ENCODE measurements at regions not wholly inside any gene's neighbourhood (a gene's known extent, or its start where the extent isn't known, plus 50 kb on each side); places are given as distances from the start of the nearest gene placed in this dataset.

DNA sequence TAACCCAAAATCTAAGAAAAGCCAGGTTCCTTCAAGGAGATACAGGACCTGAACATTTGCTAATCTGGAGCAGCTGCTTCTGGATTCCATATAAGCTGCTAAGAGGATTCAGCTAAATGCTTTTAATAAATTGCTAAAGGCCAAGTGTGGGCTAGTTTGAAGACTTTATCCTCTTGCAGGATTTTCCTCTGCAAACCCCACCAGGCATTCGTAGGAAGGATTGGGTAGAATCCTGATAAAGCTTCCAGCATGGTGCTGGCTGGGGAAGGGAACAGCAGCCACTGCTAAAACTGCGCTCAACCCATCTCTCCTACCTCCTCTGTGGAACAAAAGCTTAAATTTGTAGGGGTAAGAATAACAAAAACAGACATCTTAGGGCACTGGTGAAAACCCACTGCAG is 61.3 kb upstream of the TAB3 start:
- DNase-seq (ENCODE audit: low read depth) = no peak

DNA sequence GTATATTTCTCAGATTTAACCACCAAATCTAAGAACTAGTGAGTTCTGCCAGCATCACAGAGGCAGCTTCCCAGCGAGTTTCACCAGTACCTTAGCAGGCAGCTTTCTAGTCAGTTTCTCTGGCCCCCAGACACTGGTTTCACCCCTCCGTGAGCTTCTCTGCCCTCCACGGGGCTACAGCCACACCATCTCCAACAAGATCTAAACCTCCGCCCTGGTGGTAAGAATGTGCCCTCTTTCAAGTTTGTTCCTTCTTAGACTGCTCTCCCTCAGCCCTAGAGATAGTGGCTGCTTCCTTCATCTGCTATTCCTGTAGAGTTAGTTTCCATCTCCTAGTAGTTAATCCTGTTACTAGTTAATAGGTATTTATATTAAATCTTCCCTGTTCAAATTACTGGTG is 60.5 kb upstream of the TAB3 start:
- no peak for DNase-seq (ENCODE audit: low read depth)

- no peak for DNase-seq (ENCODE audit: low read depth)
Measured at GRCh38 chrX:30948626-30949025, 59.6 kb upstream of the TAB3 start.

- no peak for DNase-seq (ENCODE audit: low read depth)
Measured at GRCh38 chrX:30948051-30948450, 59.0 kb upstream of the TAB3 start.

GRCh38 chrX:30943984-30944383 is 54.9 kb upstream of the TAB3 start:
- DNase-seq (ENCODE audit: low read depth) = no peak

GRCh38 chrX:30941898-30942297 is 52.8 kb upstream of the TAB3 start:
- DNase-seq (ENCODE audit: low read depth) = no peak

GRCh38 chrX:30939928-30940327 is 50.9 kb upstream of the TAB3 start:
- DNase-seq (ENCODE audit: low read depth) = no peak

Data from RPMI7951 (cell line).